ENCODE measurements at regions not wholly inside any gene's neighbourhood (a gene's known extent, or its start where the extent isn't known, plus 50 kb on each side); places are given as distances from the start of the nearest gene placed in this dataset.
A peak's percentile ranks its signal among the peaks of the same experiment; 100 is the strongest.
"Not testable (repeated sequence)": the region's sequence is repeated elsewhere in the genome, so short reads cannot be mapped to it uniquely, and the experiment has no call there.

DNA sequence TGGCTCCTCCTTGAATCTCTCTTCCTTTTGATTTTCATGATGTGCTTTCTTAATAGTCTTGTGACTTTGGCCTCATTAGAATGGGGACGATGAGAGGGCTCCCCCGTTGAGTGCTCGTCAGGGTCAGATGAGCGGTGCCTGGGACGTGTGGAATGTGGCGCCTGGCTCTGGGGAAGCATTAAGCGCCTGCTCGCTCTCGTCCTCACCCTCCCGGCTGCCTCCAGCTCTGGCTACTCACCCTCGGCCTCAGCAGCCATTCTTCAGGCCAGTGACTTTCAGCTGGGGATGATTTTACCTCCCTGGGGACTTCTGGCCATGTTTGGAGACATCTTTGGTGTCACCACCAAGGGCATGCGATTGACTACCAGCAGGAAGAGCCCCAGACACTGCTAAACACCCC, 69.7 kb downstream of the RPS6KA4 start:
- DNase-seq, result no peak

DNA sequence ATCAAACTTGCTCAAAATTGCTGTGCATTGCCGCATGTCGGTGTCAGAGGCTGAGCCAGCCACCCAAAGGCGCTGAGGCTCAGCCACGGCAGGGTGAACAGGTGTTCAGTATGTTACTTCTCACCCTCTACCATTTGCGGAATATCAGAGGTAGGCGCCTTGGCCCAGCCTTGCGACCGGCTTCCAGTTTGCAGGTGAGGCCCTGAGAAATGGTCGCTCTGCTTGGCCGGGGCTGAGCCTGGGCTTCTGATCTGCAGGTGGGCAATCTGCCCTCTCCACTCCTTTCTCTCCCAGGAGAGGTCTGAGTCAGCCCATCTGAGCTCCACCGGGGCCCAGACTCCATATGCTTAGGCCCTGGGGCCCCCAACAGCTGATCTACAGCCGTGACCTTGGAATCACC, 71.0 kb downstream of the RPS6KA4 start:
- DNase-seq, result no peak

DNA sequence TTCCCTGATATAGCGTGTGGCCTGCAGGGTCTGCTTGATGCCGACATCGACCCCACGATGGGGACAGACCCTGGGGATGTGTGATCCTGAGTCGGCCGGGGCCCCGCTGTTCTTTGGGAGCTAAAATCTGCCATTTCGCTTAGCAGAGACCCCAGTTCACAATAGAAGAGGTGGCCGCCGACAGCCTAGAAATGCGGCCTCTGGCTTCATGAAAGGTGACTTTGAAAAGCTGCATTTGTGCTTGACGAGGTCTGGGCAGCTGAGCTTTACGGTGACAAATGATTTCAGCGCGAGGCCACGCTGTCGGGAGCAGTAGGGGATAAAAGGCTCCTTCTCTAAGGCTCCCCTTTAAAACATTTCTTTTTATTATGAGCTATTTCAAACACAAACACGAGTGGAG, 71.7 kb downstream of the RPS6KA4 start:
- no peak for DNase-seq

DNA sequence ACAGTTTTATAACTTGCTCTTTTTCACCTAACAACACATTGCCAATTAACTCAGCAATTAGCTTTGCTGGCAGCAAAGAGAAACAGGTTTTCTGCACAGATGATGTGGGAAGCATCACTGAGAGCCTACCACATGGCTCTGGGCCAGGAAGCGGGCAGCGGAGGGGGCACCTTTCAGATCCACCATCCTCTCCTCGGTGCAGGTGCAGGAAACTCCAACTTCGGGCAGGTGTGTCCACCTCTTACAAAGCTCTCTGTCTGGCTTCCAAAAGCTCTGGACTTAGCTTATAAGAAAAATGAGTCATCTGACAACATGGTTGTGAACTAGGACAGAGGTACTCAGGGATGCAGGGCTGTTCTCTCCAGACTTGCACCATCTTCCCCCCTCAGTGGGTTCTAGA, 77.0 kb downstream of the RPS6KA4 start:
- DNase-seq, result no peak

DNA sequence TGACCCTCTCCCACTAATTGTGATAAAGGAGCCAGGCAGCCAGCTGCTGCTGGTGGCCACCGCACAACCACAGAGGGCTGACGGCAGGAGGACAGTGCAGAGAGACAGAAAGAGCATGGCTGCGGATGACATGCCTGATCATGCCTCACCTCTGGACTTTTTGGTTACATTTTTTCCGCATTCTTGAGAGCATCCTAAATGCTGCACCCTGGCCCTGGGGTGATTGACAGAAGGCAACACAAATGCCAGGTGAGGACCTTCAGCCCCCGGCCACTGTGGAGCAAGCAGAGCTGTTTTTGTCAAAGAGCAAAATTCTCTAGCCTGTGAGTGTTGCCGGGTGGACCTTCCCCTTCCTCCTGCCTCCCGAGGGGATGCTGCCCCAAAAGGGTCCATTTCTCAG, 78.5 kb downstream of the RPS6KA4 start:
- no peak for DNase-seq

DNA sequence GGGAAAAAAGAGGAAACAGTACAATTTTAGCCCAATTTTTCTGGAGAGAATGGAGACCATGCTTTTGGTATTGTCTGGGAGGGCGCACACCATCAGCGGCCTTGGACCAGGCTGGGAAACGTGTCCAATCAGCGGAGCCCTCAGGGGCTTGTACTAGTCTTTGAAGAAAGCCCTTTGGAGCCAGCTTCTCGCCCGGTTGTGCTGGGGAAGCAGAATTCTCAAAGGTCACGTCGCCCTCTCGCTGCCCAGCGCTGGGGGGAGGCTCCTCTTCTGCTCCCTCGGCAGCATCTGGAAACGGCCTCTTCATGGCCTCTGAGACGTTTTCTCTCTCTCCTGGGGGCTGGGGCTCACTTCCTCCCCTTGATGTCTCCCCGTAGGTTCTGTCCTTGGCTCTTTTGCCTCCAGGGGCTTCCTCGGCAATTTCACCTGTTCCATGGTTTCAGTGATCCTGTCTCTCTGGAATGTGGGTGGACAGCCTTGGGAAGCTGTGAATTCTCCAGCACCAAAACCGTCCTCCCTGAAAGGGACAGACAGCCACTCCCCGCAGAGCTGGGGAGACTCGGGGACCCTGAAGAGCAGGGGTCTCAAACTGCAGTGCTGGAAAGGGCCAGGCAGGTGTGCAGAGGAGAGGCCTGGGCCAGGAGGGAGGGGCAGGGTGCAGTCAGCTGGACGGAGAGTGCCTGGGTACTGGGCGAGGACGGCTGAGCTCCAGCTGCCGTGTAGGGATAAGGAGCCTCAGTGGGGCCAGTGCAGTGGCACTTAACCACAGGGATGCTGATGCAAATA, 80.2 kb downstream of the RPS6KA4 start:
- no peak for DNase-seq

DNA sequence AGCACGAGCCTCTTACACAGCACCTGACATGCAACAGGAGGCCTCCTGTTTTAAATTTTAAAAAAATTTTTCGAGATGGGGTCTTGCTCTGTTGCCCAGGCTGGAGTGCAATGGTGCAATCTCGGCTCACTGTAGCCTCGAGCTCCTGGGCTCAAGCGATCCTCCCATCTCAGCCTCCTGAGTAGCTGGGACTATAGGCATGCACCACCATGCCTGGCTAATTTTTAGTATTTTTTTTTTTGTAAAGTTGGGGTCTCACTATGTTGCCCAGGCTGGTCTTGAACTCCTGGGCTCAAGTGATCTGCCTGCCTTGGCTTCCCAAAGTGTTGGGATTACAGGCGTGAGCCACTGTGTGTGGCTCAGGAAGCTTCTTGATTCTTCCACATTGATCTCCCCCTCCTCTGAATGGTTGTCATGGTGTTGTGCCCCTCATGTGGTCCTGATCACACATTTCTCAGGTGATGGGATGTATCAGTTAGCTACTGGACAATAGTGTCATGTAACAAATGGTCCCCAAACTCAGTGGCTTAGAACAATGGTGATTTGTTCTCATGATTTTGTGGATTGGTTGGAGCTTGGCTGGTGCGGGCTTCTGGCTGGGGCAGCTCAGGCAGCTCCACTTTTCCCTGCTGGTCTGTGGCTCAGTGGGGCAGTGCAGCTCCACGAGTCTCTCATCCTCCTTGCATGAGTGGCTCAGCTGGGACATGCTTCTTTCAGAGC, 81.0 kb downstream of the RPS6KA4 start:
- not testable (repeated sequence) for DNase-seq

DNA sequence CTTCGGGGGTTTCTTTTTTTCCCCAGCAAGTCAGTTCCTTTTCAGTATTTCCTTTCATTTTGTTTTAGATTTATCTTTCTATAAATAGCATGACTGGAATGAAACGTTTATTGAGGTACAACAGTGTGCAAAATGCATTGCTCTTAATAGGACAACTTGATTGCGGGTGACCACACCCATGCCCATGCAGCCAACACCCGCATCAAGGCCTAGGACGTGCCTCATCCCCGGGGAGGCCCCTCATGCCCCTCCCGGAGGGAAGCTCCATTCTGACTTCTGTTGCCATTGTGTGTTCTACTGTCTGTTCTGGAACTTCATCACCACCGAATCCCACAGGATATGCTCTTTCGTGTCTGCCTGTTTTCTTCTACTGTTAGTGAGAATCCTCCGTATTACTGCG, 82.2 kb downstream of the RPS6KA4 start:
- no peak for DNase-seq

DNA sequence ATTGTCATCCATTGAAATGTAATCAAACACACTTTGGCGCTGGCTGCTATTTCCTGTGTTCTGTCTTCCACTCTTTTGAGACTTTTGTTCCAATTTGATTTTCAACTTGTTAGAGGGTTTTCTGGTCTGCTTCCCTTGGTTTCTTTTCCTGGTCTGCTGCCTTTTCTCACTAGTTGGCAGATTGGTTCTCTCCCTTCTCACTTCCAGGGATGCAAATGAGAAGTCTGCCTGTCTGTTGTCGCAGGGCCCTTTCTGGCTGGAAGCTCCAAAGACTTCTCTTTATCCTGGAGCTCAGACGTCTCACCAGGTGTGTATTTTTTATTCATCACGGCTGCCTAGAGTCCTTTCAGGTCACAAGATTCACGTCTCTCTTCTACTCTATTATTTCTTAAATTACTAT, 84.0 kb downstream of the RPS6KA4 start:
- DNase-seq, result no peak

DNA sequence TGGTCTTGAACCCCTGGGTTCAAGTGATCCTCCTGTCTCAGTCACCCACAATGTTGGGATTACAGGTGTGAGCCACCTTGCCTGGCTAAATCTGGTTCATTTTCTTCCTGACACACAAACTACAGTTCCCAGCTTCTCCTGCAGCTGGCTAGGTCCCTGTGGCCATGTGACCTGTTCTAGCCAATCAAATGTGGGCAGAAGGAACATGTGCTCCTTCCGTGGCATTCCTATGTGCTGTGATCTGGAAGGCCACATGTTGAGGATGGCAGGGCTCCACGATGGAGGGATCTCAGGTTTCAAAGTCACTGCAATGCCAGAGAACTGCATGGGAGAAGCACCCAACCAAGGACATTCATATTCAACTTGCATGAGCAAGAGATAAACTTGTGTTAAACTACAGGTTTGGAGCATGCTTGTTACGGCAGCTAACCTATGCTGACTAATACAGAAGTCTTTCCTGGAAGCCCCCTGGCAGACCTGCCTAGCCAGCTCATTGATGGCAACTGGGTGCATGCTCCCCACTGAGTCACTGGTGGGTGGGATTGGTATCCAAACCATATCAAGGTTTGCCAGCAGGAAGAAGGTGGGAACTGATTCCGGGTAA, 86.0 kb downstream of the RPS6KA4 start:
- DNase-seq, result no peak

DNA sequence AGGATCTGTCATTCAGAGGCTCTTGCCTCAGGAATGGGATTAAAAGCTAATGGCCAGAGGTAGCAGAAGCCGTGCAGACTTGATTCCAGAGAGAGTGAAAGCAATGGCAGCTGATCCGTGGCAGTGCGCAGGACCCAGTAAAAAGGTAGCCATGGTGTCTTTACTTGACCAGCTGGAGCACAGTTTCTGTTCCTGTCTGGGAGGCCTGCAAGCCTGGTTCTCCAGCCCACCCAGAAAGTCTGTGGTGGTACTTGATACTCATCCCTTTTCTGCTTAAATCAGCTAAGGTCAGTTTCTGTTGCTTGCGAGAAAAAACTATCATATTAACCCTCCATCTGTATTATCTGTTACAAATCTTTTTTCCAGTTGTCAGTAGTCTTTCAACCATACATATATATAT, 86.7 kb downstream of the RPS6KA4 start:
- no peak for DNase-seq

DNA sequence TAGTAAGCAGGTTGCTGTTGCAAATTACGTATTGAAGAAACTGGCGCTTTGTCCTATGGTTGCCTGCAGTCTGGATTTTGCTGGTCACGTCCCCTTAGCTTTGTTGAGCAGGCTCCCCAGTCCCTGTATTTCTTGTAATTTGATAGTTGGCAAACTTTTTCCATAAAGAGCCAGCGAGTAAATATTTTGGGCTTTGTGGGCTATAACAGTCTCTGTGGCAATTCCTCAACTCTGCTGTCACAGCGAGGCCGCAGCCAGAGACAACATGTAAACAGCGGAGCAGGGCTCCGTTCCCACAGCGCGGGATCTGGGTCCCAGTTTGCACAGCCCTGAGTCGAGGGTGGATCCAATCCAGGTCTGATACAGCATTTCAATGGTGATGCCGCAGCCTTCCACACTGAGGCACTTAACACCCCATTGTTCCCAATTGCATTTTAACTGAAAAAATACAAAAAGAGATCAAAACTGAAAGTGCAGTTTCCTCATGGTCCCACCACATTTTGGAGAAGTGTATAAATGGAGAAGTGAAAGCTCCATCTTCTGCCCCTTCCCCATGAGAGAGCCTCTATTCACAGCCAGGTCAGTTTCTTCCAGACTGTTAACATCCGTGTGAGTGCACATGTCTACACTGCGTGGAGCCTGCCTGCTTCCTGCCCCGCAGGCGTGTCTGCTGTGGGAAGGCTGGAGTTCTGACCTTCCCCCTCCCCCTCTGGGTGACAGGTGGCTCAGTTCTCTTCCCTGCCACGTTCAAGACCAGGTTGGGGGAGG, 89.1 kb downstream of the RPS6KA4 start:
- no peak for DNase-seq

DNA sequence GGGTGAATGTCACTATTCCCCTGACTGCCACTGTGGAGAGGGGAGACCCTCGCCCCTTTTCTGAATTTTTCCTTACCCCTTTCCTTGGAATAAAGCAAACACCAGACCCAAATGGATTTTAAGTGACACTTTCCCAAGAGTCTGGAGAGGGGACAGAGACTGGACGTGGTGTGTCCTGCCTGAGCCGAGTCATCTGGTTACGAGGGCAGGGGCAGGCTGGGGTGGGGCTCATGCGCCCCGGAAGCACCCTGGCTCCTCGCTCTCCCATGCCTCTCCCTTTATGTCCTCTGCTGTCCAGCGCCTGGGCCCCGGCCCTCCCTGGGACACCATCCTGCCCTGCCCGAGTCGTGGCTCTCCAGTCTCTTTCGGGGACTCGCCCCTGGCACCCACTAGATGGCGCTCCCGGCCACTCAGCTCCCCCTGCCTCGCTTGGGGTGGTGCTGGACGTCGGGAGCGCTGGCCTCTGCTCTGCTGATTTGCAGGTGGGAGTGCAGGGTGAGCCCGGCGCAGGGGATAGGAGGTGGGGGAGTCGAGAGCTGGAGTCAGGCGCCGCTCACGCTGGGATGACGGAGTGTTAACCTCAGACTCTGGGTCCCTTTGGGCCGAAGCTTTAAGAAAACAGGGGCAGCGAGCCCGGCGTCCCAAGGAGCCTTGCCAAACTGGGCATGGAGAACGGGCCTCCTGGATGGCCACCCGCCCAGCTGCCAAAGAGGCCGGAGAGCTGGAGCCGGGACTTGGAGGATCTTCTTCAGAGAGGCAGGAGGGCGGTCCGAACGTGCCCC, 89.8 kb downstream of the RPS6KA4 start:
- no peak for DNase-seq

DNA sequence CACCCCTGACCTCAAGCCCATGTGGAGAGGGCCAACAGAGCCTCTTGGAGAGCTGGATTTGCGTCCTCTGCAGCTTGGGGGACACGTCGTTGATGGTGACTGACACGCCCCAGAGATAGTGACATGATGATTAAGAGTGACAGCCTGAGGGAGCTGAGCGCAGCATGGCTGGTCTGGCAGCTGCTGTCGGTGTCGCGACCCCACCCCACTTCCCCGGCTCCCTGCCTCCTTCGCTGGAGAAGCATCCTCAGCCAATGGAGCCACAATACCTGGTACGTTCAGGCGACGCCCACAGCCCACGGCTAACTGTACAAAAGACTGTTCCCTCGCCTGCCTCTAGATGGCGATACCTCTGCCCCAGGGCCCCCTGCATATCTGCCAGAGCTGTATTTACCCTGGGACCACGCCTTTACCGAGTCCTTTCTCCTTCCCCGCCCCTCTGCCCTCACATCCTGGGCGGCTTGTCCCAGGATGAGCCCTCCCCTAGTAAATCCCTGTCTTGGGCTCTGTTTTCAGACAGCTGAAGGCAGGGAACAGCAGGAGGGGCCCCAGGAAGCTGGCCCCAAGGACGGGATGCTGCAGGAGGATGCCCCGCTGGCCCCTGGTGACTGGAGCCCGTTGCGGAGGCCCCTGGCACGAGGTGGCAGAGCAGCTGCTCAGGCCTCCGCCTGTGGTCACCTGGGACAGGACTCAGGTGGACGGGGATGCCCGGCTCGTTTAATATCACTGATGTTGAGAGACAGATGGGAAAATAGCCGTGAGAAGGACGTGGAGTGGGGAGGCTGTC, 90.6 kb downstream of the RPS6KA4 start:
- peak; percentile 48 for DNase-seq

DNA sequence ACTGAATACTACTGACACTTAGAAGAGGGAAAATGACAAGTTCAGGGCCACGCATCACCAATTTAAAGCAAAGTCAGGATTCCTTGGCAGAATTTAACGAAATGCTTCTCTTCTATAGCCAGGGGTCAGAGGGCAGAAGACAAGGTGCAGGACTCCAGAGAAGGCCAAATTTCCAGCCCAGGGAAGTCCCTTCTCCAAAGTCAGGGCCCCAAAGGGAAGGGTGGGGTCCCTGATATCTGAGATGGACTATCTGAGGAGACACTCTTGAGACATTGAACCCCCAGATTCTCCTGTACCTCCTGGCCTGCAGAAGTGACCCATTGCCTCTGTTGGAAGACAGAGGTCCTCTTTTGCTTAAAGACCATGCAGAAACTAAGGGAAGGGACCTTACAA, 91.2 kb downstream of the RPS6KA4 start:
- DNase-seq, result no peak

DNA sequence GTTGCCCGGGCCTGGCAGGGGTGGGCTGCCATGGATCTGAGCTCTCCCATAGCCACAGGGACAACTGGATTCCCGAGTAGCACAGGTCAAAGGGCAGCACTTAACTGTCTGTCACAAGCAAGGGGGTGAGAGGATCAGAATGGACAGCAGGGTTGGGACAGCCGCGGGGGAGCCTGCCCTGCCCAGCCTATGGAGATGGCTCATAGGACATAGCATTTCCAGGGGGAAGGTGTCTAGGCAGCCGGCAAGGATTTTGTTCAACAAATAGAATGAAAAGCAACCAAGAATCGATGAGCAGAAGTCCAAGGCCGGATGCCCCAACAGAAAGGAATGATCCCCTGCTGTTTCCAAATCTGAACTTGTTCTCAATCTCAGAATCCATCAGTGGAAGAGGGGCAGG, 92.9 kb downstream of the RPS6KA4 start:
- DNase-seq, result no peak

DNA sequence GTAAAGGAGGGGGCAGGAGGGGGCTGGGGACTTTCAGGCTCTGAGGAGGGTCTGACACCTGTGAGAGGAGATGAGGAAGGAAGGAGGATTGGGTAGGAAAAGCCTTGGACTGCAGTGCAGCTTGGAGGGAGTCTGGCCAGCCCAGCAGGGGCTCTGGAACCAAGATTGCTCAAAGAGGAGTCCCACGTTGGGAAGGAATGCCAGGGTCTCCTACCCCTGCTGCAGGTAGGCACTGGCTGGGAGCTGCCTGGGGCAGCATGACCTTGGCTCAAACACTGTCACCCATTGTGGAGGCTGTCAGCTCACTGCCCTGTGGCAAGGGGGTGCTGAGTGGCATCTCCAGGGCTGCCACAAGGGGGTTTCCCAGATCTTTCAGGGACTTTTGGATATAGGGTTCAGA, 94.5 kb downstream of the RPS6KA4 start:
- DNase-seq, result no peak

DNA sequence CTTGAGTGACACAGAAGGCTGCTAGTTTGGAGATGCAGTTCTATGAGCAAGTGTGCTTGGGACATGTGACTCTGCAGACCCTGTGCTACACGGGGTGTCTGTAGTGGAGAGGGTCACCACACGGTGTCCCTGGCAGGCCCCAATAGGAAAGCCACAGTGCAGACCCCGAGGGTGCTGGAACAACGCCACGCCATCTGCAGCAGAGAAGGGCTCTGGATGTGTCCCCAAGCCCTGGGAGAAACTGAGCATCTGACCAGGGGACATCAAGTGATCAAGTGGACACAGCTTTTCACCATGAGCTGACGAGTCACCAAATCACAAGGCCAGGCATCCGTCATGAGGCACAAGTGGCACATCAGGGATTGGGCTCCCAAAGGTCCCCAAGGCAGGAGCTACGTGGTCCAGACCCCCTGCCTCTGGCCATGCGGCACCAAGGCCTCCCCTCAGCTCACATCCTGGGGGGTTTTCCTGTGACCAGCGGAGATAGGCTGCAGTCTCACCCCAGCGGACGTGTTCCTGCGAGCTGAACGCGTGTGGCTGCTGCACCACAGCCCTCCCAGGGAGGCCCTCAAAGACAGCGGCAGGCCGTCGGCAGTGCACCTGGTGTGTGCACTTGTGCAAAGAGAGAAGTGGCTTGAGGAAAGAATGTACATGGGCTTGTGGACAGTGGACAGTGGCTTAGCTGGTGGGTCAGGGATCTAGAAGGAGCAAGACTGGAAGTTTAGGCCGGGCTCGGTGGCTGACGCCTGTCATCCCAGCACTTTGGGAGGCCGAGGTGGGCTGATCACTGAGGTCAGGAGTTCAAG, 96.7 kb downstream of the RPS6KA4 start:
- DNase-seq, result no peak

DNA sequence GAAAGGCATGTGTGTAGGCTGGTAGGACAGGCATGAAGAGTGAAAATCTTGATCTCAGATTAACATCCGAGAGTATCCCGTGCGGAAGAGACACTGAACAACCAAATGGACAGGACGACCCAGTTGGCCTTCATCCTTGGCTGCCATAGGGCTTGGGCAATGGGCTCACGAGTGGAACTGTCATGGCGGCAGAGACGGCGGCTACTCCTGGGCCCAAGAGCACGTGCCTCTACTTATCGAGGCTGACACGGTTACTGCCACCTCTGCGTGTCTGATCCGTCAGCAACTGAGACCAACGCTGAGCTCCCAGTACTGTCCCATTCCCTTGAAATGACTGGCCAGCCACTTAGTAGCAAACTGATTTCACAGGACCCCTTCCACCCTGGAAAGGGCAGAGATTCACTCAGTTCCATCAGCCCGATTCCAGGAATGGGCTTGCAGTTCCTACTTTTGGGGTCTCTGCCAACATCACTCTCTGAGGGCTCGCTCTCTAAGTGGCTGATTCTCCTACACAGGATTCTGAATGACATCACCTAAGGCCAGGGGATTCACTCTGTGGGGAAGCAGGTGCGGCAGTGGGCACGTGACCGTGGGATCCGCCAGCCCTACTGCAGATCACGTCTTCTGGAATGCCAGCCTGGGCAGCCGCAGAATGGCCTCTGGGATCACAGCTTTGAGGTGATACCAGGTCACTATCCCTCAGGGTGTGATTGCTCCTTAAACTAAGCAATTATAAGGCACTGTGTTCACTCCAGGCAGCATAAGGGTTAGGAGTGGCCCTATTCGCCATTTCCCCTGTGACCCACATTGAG, 97.8 kb downstream of the RPS6KA4 start:
- no peak for DNase-seq

DNA sequence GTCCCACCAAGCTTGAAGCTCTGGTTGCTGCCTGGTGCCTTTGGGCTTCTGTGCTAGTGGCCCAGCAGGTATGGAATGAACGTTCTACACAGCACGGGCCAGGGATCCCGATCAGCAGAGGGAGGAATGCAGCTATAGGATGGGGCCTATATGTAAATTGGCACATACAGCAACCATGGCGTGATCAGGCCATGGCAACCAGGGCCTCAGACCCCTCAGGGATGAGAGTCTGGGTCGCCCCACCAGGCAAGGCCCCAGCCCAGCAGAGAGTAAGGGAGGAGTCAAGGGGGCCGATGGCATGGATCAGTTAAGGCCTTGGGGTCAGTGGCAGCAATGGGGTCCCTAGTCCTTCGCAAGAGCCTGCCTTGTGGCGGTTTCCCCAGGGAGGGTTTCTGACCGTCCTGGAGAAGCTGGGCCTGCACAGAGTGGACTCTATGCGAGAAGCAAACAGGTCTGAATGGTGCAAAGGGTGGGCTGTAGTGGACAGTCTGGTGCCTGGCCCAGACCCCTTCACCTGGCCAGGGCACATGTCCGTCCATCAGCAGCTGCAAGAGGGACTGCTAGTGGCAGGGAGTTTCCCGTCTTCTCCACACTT, 98.2 kb upstream of the SLC22A11 start:
- DNase-seq, result no peak
